ENCODE measurements at regions not wholly inside any gene's neighbourhood (a gene's known extent, or its start where the extent isn't known, plus 50 kb on each side); places are given as distances from the start of the nearest gene placed in this dataset.

- Histone ChIP-seq H3K27ac (ENCODE audit: low read depth) (no peak overlapping the region), H3K4me3 (no peak overlapping the region), H3K4me1 (ENCODE audit: insufficient read depth) (no peaks in the 10 kb centered on the region; the same call in 1 of the 2 replicates), H3F3A (replicated peaks; ENCODE audit: low read depth) (0 out of 2 replicates have a peak, but pooled peaks cover 6% of the 10 kb centered on the region), H3K27me3 (ENCODE audit: insufficient read depth) (no peaks in the 10 kb centered on the region), H2AFZ (no peak overlapping the region), H3K36me3 (ENCODE audit: insufficient read depth) (no peaks in the 10 kb centered on the region), H3K79me2 (replicated peaks; ENCODE audit: insufficient read depth) (no peaks in the 10 kb centered on the region), H3K9me2 (ENCODE audit: insufficient read depth) (no peaks in the 10 kb centered on the region), H3K4me2 (no peak overlapping the region), H4K20me1 (replicated peaks; ENCODE audit: insufficient read depth) (no peaks in the 10 kb centered on the region)
- H3K27ac Mint-ChIP-seq, result no peak overlapping the region
- no peak for ATAC-seq
- no peak overlapping the region for H3K4me3 Mint-ChIP-seq
- H3K36me3 Mint-ChIP-seq (ENCODE audit: low read depth), result peaks cover 27% of the 10 kb centered on the region
- TF ChIP-seq EZH2 (IDR thresholded peaks at IDR 0.05; ENCODE audit: low read depth, unreplicated experiment), result no peak
- no peak for TF ChIP-seq EZH2phosphoT487 (IDR thresholded peaks at IDR 0.05; ENCODE audit: unreplicated experiment)
- H3K27me3 Mint-ChIP-seq (ENCODE audit: insufficient read depth, low read depth, poor library complexity), result peaks cover 7% of the 10 kb centered on the region
- H3K9me3 Mint-ChIP-seq, result peaks cover 73% of the 10 kb centered on the region
- H3K4me1 Mint-ChIP-seq, result peaks cover 2% of the 10 kb centered on the region; the same call in 1 of the 3 replicates
- no peak for DNase-seq (ENCODE audit: low spot score)
These were observed 93.2 kb downstream of the SHOX start for GRCh38 chrX:723781-724180.

- ATAC-seq, result no peak
These were observed 90.8 kb downstream of the SHOX start for GRCh38 chrX:721354-721753.

GRCh38 chrX:720825-721224, 90.2 kb downstream of the SHOX start:
- Histone ChIP-seq H3K4me3 (no peak overlapping the region), H3K27me3 (ENCODE audit: insufficient read depth) (no peaks in the 10 kb centered on the region), H3K4me2 (no peak overlapping the region), H2AFZ (no peak overlapping the region), H3K27ac (ENCODE audit: low read depth) (no peak overlapping the region), H3F3A (replicated peaks; ENCODE audit: low read depth) (0 out of 2 replicates have a peak, but pooled peaks cover 6% of the 10 kb centered on the region), H3K4me1 (ENCODE audit: insufficient read depth) (no peaks in the 10 kb centered on the region), H4K20me1 (replicated peaks; ENCODE audit: insufficient read depth) (no peaks in the 10 kb centered on the region), H3K9me2 (ENCODE audit: insufficient read depth) (no peaks in the 10 kb centered on the region), H3K79me2 (replicated peaks; ENCODE audit: insufficient read depth) (no peaks in the 10 kb centered on the region), H3K36me3 (ENCODE audit: insufficient read depth) (no peaks in the 10 kb centered on the region)
- DNase-seq (ENCODE audit: low spot score), result no peak
- Mint-ChIP-seq H3K9me3 (peaks cover 83% of the 10 kb centered on the region), H3K4me3 (no peak overlapping the region), H3K36me3 (ENCODE audit: low read depth) (peaks cover 29% of the 10 kb centered on the region), H3K4me1 (no peaks in the 10 kb centered on the region), H3K27me3 (ENCODE audit: insufficient read depth, low read depth, poor library complexity) (peaks cover 4% of the 10 kb centered on the region), H3K27ac (no peak overlapping the region)
- no peak for TF ChIP-seq CTCF (conservative IDR thresholded peaks at IDR 0.05; ENCODE audit: low read depth in 2 of 2)
- TF ChIP-seq CREB1 (CRISPR knock-in tag; IDR thresholded peaks at IDR 0.05; ENCODE audit: low read depth), result no peak
- no peak for ATAC-seq

More at GRCh38 chrX:721354-721753, 90.8 kb downstream of the SHOX start:
- H3F3A ChIP-seq (replicated peaks; ENCODE audit: low read depth), result 0 out of 2 replicates have a peak, but pooled peaks cover 6% of the 10 kb centered on the region
- H3K36me3 ChIP-seq (ENCODE audit: insufficient read depth), result no peaks in the 10 kb centered on the region
- peaks cover 83% of the 10 kb centered on the region for H3K9me3 Mint-ChIP-seq
- H3K4me3 ChIP-seq, result no peak overlapping the region
- H3K4me3 Mint-ChIP-seq, result no peak overlapping the region
- no peaks in the 10 kb centered on the region for H3K4me1 ChIP-seq (ENCODE audit: insufficient read depth)
- H3K9me2 ChIP-seq (ENCODE audit: insufficient read depth), result no peaks in the 10 kb centered on the region
- H3K27ac ChIP-seq (ENCODE audit: low read depth), result no peak overlapping the region
- no peak for TF ChIP-seq ZNF114 (CRISPR knock-in tag; IDR thresholded peaks at IDR 0.05)
- no peak for TF ChIP-seq STAT1 (IDR thresholded peaks at IDR 0.05; ENCODE audit: unreplicated experiment)
- TF ChIP-seq CTCF (conservative IDR thresholded peaks at IDR 0.05; ENCODE audit: low read depth in 2 of 2), result no peak
- no peak for TF ChIP-seq EZH2 (IDR thresholded peaks at IDR 0.05; ENCODE audit: low read depth, unreplicated experiment)
- TF ChIP-seq CREB1 (CRISPR knock-in tag; IDR thresholded peaks at IDR 0.05; ENCODE audit: low read depth), result no peak
- H3K27me3 ChIP-seq (ENCODE audit: insufficient read depth), result no peaks in the 10 kb centered on the region
- H3K4me1 Mint-ChIP-seq, result no peaks in the 10 kb centered on the region
- peaks cover 29% of the 10 kb centered on the region for H3K36me3 Mint-ChIP-seq (ENCODE audit: low read depth)
- no peak overlapping the region for H2AFZ ChIP-seq
- DNase-seq (ENCODE audit: low spot score), result no peak
- no peak overlapping the region for H3K4me2 ChIP-seq
- H3K27ac Mint-ChIP-seq, result no peak overlapping the region
- no peaks in the 10 kb centered on the region for H4K20me1 ChIP-seq (replicated peaks; ENCODE audit: insufficient read depth)
- no peaks in the 10 kb centered on the region for H3K79me2 ChIP-seq (replicated peaks; ENCODE audit: insufficient read depth)
- H3K27me3 Mint-ChIP-seq (ENCODE audit: insufficient read depth, low read depth, poor library complexity), result peaks cover 4% of the 10 kb centered on the region

Measured in GM23338 (cell line).